Activated T-cell treated with anti-CD3 and anti-CD28 coated beads for 48 hours (primary cell): ENCODE measurements at regions not wholly inside any gene's neighbourhood (a gene's known extent, or its start where the extent isn't known, plus 50 kb on each side); places are given as distances from the start of the nearest gene placed in this dataset.

Source experiments
- DNase-seq: peaks from one replicate; pipeline ENCODE4 v3.0.0-alpha.2; 2020; ENCODE audit warnings: low read depth

DNA sequence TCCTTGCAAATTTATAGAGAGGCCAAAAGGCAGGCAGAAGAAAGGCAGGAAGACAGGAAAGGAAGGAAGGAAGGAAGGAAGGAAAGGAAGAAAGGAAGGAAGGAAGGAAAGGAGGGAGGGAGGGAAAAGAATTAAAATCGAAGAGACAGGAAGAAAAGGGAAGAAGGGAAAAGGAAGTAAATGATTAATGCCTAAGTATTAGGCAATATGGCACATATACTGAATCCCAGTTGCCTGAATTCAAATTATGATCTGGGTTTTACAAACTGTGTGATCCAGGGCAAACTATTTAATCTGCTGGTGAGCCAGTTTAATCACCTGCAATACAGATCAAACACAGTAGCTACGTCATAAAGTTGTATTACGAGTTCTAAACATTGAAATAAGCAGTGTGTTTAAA lies 983.6 kb downstream of the FLRT2 start:
- no peak for DNase-seq

DNA sequence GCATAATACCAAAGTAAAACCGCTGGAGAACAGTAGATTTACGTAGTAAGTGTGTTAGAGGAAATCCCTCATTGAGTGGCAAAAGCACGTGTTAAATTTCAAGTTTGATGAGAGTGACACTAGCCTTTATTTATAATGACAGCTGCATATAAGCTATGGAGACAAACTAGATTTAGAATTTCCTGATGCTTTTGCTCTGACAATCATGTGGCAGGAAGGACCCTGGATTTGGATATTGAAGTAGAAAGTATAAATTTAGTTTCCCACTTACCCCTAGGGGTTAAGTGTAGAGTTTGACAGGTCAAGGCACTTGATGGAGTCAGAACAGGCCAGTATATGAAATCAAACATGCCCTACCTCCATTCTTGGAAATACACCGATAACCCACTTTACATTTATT lies 983.1 kb downstream of the FLRT2 start:
- no peak for DNase-seq

DNA sequence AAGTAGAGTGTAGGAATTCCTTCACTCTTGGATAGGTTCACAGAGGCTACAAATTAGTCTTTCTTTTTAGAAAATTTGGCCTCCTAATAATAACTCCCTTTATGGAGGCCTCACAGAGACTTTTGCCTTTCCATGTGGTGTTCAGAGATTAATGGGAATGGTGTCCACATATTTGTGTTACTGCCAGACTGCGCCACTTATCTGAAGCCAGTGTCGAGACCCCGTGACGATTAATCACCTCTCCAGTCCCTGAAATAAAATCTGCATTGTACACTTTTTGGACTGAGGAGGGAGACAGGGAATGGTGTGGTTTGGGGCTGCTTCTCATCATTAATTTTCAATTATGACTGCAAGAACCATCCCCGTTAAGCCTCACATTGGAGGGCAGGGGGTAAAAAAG lies 980.5 kb downstream of the FLRT2 start:
- DNase-seq = no peak

DNA sequence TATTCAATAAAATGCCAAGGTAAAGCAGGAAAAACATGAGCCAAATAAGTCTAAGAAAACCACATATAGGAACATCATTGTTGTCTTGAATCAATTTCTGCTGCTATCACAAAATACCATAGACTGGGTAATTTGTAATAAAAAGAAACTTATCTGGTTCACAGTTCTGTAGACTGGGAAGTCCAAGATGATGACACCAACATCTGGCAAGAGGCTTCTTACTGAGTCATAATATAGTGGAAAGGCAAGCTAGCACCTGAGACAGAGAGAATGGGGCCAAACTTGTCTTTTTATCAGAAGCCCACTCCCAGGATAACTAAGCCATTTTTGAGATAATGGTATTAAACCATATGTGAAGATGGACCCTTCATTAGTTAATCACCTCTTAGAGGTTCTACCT lies 975.9 kb downstream of the FLRT2 start:
- DNase-seq = no peak

DNA sequence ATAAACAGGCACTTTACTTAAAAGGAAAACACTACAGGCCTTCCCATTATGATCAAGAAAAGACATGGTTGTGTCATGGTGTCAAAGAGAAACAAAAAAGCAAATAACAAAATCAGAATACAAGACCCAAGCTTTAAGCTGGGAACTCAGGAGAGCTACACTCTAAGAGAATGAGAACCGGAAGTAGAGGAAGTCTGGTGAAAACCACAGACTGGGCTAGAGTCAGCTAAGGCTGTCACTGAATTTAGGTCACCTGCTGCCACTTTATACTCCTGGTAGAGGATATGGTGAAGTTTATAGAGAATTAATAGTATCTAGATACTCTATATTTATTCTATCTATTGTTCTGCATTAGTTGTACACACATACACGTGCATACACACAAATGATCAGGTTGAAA lies 971.7 kb downstream of the FLRT2 start:
- no peak for DNase-seq

DNA sequence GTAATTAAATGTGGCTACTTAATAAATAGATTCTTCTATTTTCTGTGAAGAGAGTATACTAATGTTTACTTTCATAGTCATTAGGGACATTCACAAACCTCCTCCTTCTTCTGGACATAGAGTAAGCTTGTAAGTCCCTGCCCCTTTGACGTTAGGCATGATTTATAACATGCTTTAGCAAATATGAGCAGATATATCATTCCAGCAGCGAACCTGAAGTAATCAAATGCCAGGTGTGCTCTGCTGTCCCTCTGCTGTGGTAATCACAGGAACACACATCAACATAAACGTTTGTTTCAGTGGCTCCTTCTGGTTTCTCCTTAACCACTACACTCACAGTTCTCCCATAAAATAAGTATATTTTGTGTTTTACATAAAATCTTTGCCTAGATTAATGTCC lies 961.8 kb downstream of the FLRT2 start:
- DNase-seq = no peak

DNA sequence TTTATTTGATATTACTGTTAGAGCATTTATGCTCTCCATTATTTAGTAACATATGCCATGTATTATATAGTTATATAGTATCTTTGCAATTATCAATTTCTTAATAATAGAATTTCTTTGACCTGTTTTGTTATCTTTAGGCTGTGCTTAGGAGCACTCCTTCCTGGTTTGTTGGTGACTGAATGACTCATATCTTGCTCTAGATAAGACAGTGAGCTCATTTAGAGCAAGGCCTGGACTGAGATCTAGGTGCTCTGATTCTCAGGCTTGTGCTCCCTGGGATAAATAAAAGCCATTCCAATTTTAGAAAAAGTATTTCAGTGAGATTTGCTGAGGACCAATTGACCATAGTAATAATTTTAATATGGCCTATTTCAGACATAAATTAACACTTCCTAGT lies 951.2 kb downstream of the FLRT2 start:
- DNase-seq = no peak

DNA sequence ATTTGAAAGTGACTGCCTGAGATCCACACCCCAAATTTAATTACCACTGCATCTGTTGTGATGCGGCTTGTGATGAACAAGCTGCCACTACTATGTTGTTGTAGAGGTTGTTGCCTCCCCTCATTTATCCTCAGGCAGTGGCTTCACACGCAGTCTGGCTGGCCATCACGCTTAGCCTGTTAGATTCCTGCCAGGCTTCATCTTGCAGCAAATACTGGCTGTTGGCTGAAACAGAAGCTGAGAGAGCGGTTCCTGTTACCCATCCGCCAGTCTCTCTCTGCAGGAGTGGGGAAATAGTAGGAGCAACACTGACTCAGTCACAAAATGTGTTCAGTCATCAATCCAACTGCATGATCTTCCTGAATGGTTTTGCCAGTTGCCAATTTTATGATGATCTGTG lies 934.4 kb downstream of the FLRT2 start:
- no peak for DNase-seq

DNA sequence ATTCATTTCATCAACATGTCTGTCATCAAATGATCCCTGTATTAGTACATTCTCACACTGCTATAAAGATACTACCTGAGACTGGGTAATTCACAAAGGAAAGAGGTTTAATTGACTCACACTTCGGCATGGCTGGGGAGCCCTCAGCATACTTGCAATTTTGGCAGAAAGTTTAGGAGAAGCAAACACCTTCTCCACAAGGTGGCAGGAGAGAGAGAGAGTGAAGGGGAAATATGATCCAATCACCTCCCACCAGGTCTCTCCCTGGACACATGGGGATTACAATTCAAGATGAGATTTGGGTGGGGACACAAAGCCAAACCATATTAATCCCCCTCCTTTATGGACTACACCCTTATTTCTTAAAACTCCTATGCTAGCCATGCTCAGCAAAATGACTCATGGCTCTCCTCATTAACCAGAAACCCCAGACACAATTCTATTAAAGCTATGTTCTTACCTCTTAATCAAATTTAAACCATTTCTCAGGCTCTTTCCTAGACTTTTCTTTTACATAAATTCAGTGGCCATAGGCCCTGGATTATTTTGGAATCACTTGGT lies 932.3 kb downstream of the FLRT2 start:
- DNase-seq = no peak

DNA sequence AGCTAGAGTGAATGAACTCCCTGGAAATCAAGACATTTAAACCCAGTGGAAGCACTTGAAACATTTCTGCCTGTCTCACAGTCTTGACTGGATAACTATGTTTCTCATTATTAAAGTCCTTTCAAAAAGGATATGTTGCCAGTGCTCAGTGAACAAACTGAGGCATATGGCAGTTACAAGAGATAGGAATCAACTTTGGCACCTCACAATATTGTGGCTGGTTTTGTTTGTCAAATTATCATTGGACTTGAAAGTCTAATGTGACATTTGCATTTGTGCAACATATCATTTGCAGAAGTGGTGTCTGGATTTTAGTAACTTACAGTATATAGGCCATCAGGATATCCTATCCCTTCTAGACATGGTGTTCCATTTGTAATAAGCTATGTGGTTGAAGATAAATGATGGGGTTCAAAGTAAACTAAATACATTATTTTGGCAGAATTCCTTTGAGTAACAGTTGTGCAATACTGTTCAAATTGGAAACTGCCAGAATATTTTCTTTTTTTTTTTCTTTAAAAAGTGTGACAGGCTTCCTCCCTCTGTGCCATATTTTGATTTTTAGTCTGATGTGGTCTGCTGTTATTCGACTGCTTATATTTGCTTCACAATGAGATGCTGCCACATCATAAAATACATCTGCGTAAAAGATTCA lies 927.7 kb downstream of the FLRT2 start:
- DNase-seq = no peak

DNA sequence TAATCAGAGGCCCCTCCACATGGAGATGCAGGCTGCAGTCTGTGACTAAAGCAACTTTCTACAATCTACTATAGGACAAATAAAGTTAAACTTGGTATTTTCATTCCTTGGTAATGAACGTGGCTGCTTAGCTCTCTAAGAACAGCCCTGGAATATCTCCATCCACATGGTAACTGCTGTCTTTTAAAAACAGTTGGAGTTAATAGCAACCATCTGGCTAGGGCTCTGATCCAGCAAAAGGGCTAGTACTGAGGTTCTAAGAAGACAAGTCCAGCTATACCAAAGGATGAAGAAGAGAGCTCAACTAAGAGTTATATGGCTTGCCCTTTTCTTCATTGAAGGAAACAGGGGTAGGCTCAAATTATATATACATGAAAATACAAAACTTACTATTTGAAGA lies 920.1 kb downstream of the FLRT2 start:
- no peak for DNase-seq

DNA sequence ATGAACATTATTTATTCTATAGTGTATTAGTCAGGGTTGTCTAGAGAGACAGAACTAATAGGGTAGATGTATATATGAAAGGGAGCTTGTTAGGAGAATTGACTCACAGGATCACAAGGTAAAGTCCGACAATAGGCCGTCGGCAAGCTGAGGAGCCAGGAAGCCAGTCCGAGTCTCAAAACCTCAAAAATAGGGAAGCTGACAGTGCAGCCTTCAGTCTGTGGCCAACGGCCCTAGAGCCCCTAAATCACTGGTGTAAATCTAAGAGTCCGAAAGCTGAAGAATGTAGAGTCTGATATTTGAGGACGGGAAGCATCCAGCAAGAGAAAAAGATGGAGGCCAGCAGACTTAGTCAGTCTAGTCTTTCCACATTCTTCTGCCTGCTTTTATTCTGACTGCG lies 912.2 kb downstream of the FLRT2 start:
- no peak for DNase-seq

DNA sequence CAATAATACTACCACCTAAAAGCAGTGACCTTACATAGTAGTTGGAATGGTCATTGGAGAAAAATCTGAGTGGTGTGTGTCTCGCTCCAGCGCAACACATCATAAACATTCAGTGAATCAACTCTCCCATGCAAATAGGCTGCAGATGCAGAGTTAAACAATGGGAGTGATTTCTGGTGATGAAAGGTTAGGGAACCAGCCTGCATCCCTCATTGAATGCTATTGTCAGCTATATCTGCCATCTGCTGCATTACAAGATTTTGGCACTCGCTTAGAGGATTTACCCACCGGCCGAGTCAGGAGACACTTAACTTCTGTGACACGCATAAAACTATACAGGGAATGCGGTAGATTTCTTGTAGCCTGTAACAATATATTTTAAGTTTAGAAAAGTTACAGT lies 900.9 kb downstream of the FLRT2 start:
- DNase-seq = no peak

DNA sequence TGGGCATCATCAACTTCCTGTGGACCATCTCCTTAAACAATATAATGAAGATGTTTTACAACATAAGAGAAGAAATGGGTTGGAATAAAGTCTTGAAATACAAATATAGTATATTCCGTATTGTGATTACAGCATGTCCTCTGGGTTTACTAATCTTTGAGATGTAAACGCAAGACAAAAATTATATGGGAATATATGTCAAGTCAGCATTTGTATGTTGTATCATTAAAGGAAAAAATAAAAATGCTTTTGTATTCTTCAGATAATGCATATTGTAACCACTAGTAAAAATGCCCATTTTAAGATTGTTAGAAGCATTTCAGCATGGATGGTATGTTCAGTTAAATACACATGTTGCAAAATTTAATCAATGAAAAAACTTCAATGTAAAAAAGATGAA lies 893.3 kb downstream of the FLRT2 start:
- DNase-seq = no peak

DNA sequence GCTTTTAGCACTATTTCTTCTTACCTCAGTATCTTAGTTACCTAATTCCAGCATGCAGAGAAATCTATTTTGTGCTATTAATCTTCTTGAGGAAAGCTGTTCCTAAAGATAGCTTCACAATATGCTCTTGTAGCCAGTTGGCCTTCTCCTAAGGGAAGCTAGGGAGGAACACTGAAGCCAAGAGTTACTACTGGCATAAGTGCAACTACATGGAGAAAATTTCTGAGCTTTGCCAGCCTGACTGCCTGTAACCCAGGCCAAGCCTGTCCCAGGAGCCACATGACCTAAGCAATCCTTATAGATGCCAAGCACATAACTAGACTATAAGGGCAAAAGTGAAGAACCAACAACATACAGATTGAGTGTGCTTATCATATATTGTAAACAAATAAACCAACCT lies 890.2 kb downstream of the FLRT2 start:
- no peak for DNase-seq

DNA sequence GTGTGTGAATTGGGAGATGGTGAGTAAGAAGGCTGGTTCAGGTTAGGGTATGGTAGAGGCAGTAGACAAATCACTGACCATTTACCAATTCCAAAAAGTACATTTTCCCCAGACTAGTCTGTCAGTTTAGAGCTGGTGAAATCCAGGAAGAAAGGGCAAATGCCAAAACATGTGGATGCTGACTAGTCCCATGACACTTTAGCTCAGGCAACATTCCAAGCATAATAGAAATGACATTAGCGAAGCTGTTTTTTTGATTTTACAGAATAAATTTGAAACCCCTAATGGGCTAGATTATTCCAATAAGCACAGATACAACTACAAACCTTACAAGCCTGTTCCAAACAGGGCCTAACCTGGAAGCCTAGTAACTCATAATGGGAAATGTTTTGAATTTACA lies 884.2 kb downstream of the FLRT2 start:
- no peak for DNase-seq

DNA sequence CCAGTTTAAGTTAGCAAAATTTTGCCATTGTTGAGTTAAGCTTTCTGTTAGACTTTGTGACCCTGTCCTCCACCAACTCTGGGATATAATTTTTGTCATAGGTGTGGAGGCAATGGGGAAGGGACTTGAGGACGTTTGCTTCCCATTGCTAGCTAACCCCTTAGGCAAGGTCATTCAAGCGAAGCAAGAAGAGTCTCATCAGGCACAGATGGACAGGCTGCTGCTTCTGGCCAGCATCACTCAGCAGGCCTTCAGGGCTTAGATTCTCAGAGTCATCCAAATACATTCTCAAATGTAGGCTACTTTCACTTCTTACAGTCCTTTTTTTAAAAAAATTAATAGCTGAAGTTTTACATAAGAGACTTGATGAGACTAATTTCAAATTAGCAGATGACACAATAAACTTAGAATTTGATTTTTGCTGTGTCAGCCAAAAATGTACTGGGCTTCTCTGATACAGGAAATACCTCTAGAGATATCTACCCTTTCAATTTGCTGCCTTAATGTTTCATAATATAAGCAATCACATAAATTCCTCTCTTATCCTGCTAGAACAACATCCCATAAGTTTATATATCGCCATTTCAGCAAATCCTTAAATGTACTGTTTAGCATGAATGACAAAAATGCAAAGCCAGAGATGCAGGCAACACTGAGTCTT lies 875.2 kb downstream of the FLRT2 start:
- no peak for DNase-seq

DNA sequence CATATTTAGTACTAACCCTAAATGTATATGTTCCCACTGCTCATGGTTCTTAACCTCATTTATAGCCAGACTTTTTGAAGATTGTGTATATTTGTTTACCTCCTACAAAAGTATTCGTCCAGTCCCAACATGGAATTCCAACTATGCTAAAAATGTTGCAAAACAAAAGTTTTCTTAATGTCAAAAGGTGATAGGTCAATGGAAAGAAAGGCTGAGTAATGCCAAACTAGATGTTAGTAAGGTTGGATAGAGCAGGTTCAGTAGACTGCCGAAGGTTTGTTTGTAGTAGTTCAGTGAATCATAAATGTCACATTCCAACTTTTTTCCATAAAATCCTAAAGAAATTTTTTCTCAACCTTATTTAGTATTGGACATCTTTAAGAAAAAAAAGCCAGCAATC lies 874.5 kb downstream of the FLRT2 start:
- DNase-seq = no peak

DNA sequence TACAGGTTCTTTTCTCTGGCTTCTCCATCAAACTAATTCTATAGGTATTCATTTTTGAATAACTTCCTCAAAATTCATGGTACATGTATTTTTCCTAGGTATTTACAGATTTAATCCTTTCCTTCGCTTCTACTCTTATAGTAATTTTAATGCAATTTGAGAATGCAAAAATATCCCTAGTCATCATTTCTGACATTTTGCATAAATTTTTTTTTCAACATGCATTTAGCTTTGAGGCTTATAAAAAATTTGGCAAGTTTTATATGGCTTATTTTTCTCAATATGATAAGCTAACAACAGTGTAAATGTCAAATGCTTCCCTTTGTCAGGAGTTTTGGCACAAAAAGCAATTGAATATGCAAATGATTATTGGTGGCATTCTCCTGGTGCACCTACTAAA lies 872.6 kb downstream of the FLRT2 start:
- DNase-seq = no peak

DNA sequence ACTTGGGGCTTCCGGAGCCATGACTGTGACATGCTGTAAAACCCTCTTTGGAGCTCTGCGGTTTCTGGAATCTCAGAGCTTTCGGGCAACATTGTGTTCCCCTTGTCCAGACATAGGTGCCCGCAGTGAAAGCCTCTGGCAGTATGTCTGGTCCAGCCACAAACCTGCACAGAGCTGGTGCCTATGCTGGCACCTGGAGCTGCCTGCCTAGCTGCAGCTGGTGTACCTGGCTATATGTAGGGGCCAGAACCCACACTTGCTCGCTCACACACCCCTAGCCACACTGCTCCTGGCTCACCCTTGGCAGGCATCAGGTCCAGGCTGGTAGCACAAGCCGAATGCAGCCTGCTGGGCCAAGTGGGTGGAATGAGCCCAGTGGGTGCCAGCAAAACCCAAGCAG lies 861.1 kb downstream of the FLRT2 start:
- DNase-seq = no peak

DNA sequence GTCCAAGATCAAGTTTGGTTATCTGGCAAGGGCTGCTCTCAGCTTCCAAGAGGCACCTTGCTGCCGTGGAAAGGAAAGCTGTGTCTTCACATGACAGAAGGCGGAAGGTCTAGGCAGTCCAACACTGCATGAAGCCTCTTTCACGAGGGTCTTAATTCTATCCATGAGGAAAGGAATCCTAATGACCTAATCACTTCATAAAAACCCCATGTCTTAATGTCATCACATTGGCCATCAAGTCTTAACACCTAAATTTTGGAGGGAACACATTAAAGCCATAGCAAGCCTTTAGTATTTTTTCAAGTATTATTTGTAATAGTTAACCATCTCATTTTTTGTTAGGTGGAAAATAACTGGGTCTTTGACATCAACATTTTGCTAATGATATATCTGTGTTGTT lies 858.3 kb downstream of the FLRT2 start:
- no peak for DNase-seq

DNA sequence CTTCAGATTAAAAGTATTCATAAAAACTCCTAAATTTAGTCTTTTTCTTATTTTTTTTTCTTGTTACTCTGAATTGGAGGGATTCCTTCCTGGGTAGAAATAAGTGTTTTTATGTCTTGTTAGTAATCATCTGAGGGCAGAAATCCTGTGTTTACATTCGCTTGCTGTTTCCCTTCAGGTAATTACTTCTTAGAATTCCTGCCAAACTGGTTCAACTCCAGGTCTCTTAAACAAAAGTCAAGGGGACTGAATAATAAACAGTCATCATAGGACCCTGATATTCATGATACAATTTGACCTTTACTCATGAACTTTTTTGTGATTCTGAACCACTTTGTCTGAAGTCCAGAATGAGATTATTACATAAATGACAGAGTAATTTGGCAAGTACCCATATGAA lies 843.9 kb downstream of the FLRT2 start:
- DNase-seq = no peak

DNA sequence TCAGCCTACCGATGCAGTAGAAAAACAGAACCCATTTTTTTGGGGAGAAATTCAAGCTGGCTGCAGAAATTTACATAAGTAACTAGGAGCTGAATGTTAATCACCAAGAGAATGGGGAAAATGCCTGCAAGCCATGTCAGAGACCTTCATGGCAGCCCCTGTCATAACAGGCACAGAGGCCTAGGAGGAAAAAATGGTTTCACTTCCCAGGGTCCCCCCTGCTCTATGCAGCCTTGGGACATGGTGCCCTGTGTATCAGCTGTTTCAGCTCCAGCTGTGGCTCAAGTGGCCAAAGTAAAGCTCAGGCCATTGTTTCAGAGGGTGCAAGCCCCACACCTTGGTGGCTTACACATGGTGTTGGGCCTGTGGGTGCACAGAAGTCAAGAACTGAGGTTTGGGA lies 842.5 kb downstream of the FLRT2 start:
- DNase-seq = no peak

DNA sequence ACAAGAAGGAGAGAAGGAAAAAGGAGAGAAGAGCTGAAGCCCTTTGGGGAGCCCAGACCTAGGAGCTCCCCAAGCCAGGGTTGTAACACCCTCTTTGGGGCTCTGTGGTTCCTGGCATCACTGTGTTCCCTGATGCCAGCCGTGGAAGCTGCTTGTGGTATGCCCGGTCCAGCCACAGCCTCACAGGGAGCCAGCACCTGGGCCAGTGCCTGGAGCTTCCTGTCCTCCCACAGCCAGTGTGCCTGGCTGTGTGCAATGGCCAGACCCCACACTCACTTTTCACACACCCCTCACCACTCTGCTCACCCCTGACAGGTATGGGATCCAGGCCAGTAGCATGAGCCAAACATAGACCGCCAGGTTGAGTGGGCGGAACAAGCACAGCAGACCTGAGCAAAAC lies 834.7 kb downstream of the FLRT2 start:
- no peak for DNase-seq
